GM12891 (cell line): ENCODE measurements at regions not wholly inside any gene's neighbourhood (a gene's known extent, or its start where the extent isn't known, plus 50 kb on each side); places are given as distances from the start of the nearest gene placed in this dataset.

Experiments
- PAX5 ChIP-seq: IDR thresholded peaks from 2 replicates; pipeline ENCODE4 v1.6.1; 2011; ENCODE audit warnings: low read length, moderate library complexity, mild to moderate bottlenecking; ENCODE audit not compliant: insufficient read depth, severe bottlenecking
- POLR2A ChIP-seq: IDR thresholded peaks from 2 replicates; pipeline ENCODE4 v1.6.1; 2011; ENCODE audit warnings: low read depth, low read length, control low read depth
- POLR2AphosphoS5 ChIP-seq: IDR thresholded peaks from 2 replicates; pipeline ENCODE4 v1.6.1; 2011; ENCODE audit warnings: low read depth, low read length, control low read depth
- POU2F2 ChIP-seq: IDR thresholded peaks from 2 replicates; pipeline ENCODE4 v1.6.1; 2011; ENCODE audit warnings: low read depth, mild to moderate bottlenecking, control low read depth, low read length, moderate library complexity
- SPI1 ChIP-seq: IDR thresholded peaks from 2 replicates; pipeline ENCODE4 v1.6.1; 2011; ENCODE audit warnings: low read depth, low read length, control low read depth
- TAF1 ChIP-seq: IDR thresholded peaks from 2 replicates; pipeline ENCODE4 v1.6.1; 2011; ENCODE audit warnings: low read depth, low read length, control low read depth

DNA sequence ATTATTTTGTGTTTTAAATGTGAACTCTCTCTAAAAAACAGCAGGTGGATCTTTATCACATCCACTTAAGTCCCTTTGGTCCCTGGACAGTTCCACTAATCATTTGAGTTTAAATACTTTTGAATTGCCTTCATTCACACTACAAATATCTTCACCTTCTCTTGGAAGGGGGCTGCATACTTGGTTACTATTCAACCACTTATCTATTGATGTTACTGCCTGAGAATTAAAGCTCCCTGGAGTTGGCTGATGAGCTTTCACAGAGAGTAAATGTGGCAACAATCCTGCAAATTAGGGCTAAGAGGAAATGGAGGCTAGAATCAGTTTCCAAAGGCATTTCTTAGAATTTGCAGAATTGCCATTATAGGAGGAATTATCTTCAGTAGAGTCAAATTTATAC, 180.4 kb downstream of the ST8SIA4 start:
- no peak for TF ChIP-seq POLR2A
- no peak for TF ChIP-seq TAF1
- no peak for TF ChIP-seq PAX5
- TF ChIP-seq POLR2AphosphoS5 = no peak
- no peak for TF ChIP-seq SPI1
- TF ChIP-seq POU2F2 = no peak
